ENCODE measurements at regions not wholly inside any gene's neighbourhood (a gene's known extent, or its start where the extent isn't known, plus 50 kb on each side); places are given as distances from the start of the nearest gene placed in this dataset.

DNA sequence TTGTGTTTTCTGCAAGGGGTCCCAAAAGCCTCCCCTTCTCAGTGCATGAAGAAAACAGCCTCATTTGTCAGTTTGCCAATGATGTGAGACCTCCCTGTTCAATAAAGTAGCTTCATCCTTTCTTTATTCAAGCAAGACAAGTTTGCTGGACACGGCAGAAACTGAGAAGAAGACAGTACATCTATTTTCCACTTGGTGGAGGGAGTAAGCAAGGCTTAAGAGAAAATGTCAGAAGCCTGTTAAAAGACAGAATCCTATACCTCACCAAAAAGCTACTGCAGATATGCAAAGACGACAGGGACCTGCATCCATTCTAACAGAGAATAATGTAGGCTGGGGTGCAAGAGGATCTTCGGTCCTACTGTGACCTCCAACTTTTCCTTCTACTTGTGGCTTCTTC, 506.8 kb upstream of the VRK2 start:
- H3K4me1 Mint-ChIP-seq (ENCODE audit: low read depth, unreplicated experiment): no peaks in the 10 kb centered on the region
- H3K27ac Mint-ChIP-seq (ENCODE audit: unreplicated experiment): no peak overlapping the region
- CTCF ChIA-PET: no interaction called here
- DNase-seq: no peak
- H3K4me3 Mint-ChIP-seq (ENCODE audit: low read depth, unreplicated experiment): no peak overlapping the region
- no TSS peak for BruUV-seq (replicated peaks)
- no peaks in the 10 kb centered on the region for H3K27me3 Mint-ChIP-seq (ENCODE audit: unreplicated experiment)
- H3K36me3 Mint-ChIP-seq (ENCODE audit: insufficient read depth, unreplicated experiment): no peaks in the 10 kb centered on the region
- intact Hi-C loops (cut with micrococcal nuclease; ENCODE audit: unreplicated experiment): no loop called here
- TF ChIP-seq, protein P1, sequence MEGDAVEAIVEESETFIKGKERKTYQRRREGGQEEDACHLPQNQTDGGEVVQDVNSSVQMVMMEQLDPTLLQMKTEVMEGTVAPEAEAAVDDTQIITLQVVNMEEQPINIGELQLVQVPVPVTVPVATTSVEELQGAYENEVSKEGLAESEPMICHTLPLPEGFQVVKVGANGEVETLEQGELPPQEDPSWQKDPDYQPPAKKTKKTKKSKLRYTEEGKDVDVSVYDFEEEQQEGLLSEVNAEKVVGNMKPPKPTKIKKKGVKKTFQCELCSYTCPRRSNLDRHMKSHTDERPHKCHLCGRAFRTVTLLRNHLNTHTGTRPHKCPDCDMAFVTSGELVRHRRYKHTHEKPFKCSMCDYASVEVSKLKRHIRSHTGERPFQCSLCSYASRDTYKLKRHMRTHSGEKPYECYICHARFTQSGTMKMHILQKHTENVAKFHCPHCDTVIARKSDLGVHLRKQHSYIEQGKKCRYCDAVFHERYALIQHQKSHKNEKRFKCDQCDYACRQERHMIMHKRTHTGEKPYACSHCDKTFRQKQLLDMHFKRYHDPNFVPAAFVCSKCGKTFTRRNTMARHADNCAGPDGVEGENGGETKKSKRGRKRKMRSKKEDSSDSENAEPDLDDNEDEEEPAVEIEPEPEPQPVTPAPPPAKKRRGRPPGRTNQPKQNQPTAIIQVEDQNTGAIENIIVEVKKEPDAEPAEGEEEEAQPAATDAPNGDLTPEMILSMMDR (IDR thresholded peaks at IDR 0.05; ENCODE audit: unreplicated experiment): no peak
- H3K9me3 Mint-ChIP-seq (ENCODE audit: low read depth, unreplicated experiment): no peaks in the 10 kb centered on the region

GRCh38 chr2:57542081-57542480, 504.5 kb upstream of the VRK2 start:
- H3K27me3 Mint-ChIP-seq (ENCODE audit: unreplicated experiment): no peaks in the 10 kb centered on the region
- no peak overlapping the region for H3K4me3 Mint-ChIP-seq (ENCODE audit: low read depth, unreplicated experiment)
- no peak for DNase-seq
- H3K9me3 Mint-ChIP-seq (ENCODE audit: low read depth, unreplicated experiment): no peaks in the 10 kb centered on the region
- H3K36me3 Mint-ChIP-seq (ENCODE audit: insufficient read depth, unreplicated experiment): no peaks in the 10 kb centered on the region
- BruUV-seq (replicated peaks): no TSS peak
- TF ChIP-seq, protein P1 (IDR thresholded peaks at IDR 0.05; ENCODE audit: unreplicated experiment): no peak
- intact Hi-C loops (cut with micrococcal nuclease; ENCODE audit: unreplicated experiment): no loop called here
- no peak overlapping the region for H3K27ac Mint-ChIP-seq (ENCODE audit: unreplicated experiment)
- CTCF ChIA-PET: no interaction called here
- no peaks in the 10 kb centered on the region for H3K4me1 Mint-ChIP-seq (ENCODE audit: low read depth, unreplicated experiment)

DNA sequence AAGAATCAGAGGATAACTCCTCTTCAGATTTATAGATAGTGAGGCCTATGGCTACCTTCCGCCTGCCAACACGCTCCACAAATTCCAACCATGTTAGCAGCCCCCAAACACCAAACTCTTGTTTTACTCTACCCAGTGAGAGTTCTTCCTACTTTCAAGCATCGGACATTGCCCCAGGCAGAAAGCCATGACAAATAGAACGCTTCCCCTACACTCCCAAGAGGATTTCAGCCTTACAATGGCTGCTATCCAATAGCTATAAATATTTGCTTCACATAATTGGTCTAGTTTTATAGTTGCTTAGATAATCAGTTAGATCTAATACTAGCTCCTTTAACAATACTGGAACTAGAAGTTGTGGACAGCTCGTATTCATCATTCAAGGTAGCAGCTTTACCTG, 503.4 kb upstream of the VRK2 start:
- peaks cover 9% of the 10 kb centered on the region for H3K4me1 Mint-ChIP-seq (ENCODE audit: low read depth, unreplicated experiment)
- DNase-seq: no peak
- no peak overlapping the region for H3K27ac Mint-ChIP-seq (ENCODE audit: unreplicated experiment)
- no peaks in the 10 kb centered on the region for H3K9me3 Mint-ChIP-seq (ENCODE audit: low read depth, unreplicated experiment)
- no peaks in the 10 kb centered on the region for H3K27me3 Mint-ChIP-seq (ENCODE audit: unreplicated experiment)
- H3K4me3 Mint-ChIP-seq (ENCODE audit: low read depth, unreplicated experiment): no peak overlapping the region
- no TSS peak for BruUV-seq (replicated peaks)
- TF ChIP-seq, protein P1 (IDR thresholded peaks at IDR 0.05; ENCODE audit: unreplicated experiment): no peak
- no peaks in the 10 kb centered on the region for H3K36me3 Mint-ChIP-seq (ENCODE audit: insufficient read depth, unreplicated experiment)
- intact Hi-C loops (cut with micrococcal nuclease; ENCODE audit: unreplicated experiment): no loop called here
- CTCF ChIA-PET: no interaction called here

DNA sequence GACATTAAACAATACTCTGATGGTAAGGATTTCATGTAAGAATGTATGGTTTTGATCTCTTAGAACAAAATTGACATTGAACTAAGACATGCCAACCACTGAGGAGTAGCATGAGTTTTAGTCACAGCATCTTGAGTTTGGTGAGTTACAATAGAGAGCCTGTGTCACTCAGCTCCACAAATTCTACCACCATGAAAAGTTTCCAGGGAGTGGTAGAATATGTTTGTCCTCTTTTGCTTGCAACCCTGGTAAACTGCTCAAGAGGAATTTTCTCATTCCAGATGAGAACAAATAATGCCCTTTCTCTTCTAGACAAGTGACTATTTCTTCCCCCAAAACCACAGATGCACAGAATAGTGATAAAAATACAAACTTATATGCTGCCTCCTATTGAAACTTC, 502.0 kb upstream of the VRK2 start:
- DNase-seq: no peak
- Mint-ChIP-seq H3K4me1 (ENCODE audit: low read depth, unreplicated experiment) (peaks cover 9% of the 10 kb centered on the region), H3K36me3 (ENCODE audit: insufficient read depth, unreplicated experiment) (no peaks in the 10 kb centered on the region), H3K27me3 (ENCODE audit: unreplicated experiment) (no peaks in the 10 kb centered on the region), H3K9me3 (ENCODE audit: low read depth, unreplicated experiment) (no peaks in the 10 kb centered on the region), H3K4me3 (ENCODE audit: low read depth, unreplicated experiment) (no peak overlapping the region), H3K27ac (ENCODE audit: unreplicated experiment) (no peak overlapping the region)
- TF ChIP-seq, protein P1 (IDR thresholded peaks at IDR 0.05; ENCODE audit: unreplicated experiment): no peak
- intact Hi-C loops (cut with micrococcal nuclease; ENCODE audit: unreplicated experiment): no loop called here
- no TSS peak for BruUV-seq (replicated peaks)
- CTCF ChIA-PET: no interaction called here

- BruUV-seq (replicated peaks): no TSS peak
- H3K4me1 Mint-ChIP-seq (ENCODE audit: low read depth, unreplicated experiment): peaks cover 25% of the 10 kb centered on the region
- DNase-seq: no peak
- CTCF ChIA-PET: no interaction called here
- no peak overlapping the region for H3K27ac Mint-ChIP-seq (ENCODE audit: unreplicated experiment)
- H3K27me3 Mint-ChIP-seq (ENCODE audit: unreplicated experiment): no peaks in the 10 kb centered on the region
- H3K36me3 Mint-ChIP-seq (ENCODE audit: insufficient read depth, unreplicated experiment): no peaks in the 10 kb centered on the region
- intact Hi-C loops (cut with micrococcal nuclease; ENCODE audit: unreplicated experiment): no loop called here
- H3K9me3 Mint-ChIP-seq (ENCODE audit: low read depth, unreplicated experiment): peaks cover 3% of the 10 kb centered on the region
- TF ChIP-seq, protein P1 (IDR thresholded peaks at IDR 0.05; ENCODE audit: unreplicated experiment): no peak
- no peak overlapping the region for H3K4me3 Mint-ChIP-seq (ENCODE audit: low read depth, unreplicated experiment)
Measured at GRCh38 chr2:57546478-57546877, 500.1 kb upstream of the VRK2 start.

Data from Calu3 (cell line).